ENCODE measurements at regions not wholly inside any gene's neighbourhood (a gene's known extent, or its start where the extent isn't known, plus 50 kb on each side); places are given as distances from the start of the nearest gene placed in this dataset.

DNA sequence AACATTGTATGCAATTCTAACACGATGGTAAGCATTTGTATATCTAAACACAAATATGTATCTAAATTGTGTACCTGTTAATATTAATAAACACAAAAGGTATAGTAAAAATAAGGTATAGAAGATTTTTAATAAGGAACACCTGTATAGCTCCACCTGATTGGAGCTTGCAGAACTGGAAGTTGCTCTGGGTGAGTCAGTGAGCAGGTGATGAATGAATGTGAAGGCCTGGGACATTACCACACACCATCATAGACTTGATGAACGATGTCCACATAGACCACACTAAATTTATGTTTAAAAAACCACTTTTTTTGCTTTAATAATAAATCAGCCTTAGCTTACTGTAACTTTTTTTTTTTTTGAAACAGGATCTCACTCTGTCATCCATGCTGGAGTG is 97.6 kb upstream of the CLMP start:
- Histone ChIP-seq H3K27ac (ENCODE audit: extremely low read length, insufficient read depth, low read length) (no peak overlapping the region), H3K9me3 (ENCODE audit: low read length) (no peaks in the 10 kb centered on the region), H3K27me3 (ENCODE audit: control insufficient read depth in 1 of 2, insufficient read depth in 2 of 2, low read length in 2 of 2) (peaks cover 2 to 12% of the 10 kb centered on the region in 2 experiments; a peak in 2 of 5 replicates), H3K9ac (ENCODE audit: insufficient read depth, low read depth, low read length) (no peak overlapping the region), H3K4me3 (replicated peaks in 1 of 3; ENCODE audit: insufficient read depth in 1 of 3, low read depth in 2 of 3, low read length in 3 of 3) (no peak overlapping the region), H3K36me3 (replicated peaks in 1 of 2; ENCODE audit: control insufficient read depth in 1 of 2, insufficient read depth in 2 of 2, low read length in 2 of 2) (no peaks in the 10 kb centered on the region), H3K79me2 (ENCODE audit: insufficient read depth, low read length) (no peaks in the 10 kb centered on the region), H3K4me2 (ENCODE audit: low read depth, low read length) (no peak overlapping the region), H3K4me1 (ENCODE audit: insufficient read depth, low read length) (no peaks in the 10 kb centered on the region), H4K20me1 (ENCODE audit: insufficient read depth, low read length) (no peaks in the 10 kb centered on the region), H2AFZ (ENCODE audit: low read length) (no peak overlapping the region)
- no peak for DNase-seq (ENCODE audit: low spot score)
- POLR2A ChIA-PET = no interaction called here
- CTCF ChIA-PET (ENCODE audit: low intra/inter-chr PET ratio, low total read pairs) = no interaction called here
- intact Hi-C loops (cut with micrococcal nuclease; ENCODE audit: unreplicated experiment) = no loop called here
- no peak for TF ChIP-seq KLF11 (CRISPR knock-in tag; IDR thresholded peaks at IDR 0.05)
- BruUV-seq (replicated peaks) = no TSS peak
- FAIRE-seq = no peak
- ATAC-seq = no peak
- in situ Hi-C loops (cut with HindIII; ENCODE audit: extremely low pct_ligation_motif_present, low pct_unique_long_range_greater_than_20kb) = no loop called here
- WGBS (ENCODE audit: low lambda C conversion rate) = 18% methylated on average over 2 of the region's 2 CpGs

DNA sequence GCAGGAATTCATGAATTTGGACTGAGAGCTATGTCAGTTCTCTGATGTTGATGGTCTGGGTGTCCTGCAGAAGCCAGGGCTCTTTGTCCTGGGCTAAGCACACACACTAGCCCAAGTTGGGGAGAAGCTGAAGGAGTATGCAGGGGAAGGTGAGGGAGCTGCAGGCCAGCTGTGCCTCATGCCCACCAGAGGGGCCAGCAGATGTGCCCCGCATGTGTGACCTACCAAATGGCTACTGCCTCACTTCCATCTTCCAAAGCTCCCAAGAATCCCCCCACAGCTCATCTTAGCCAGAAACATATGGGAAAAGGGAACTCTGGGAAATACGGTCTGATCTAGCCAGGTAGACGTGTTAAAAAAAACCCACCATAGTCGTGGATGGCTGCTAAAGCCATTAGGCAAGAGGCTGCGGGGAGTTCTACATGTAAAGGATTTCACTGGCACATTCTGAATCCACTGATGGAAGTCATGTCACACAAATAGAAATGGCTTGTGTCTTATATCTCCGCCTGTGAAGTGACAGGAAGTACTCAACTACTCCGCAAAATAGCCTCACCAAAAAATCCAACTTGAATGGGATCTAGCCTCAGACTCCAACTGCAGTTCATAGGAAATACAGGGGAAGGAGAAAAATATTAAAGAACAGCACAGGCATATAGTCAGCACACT is 96.3 kb upstream of the CLMP start:
- BruUV-seq (replicated peaks) = no TSS peak
- POLR2A ChIA-PET = no interaction called here
- Histone ChIP-seq H3K4me3 (replicated peaks in 1 of 3; ENCODE audit: insufficient read depth in 1 of 3, low read depth in 2 of 3, low read length in 3 of 3) (no peak overlapping the region), H4K20me1 (ENCODE audit: insufficient read depth, low read length) (no peaks in the 10 kb centered on the region), H3K36me3 (replicated peaks in 1 of 2; ENCODE audit: control insufficient read depth in 1 of 2, insufficient read depth in 2 of 2, low read length in 2 of 2) (no peaks in the 10 kb centered on the region), H3K4me1 (ENCODE audit: insufficient read depth, low read length) (no peaks in the 10 kb centered on the region), H3K9ac (ENCODE audit: insufficient read depth, low read depth, low read length) (no peak overlapping the region), H3K79me2 (ENCODE audit: insufficient read depth, low read length) (no peaks in the 10 kb centered on the region), H2AFZ (ENCODE audit: low read length) (no peak overlapping the region), H3K27me3 (ENCODE audit: control insufficient read depth in 1 of 2, insufficient read depth in 2 of 2, low read length in 2 of 2) (peaks cover 0 to 10% of the 10 kb centered on the region in 2 experiments; a peak in 1 of 5 replicates), H3K9me3 (ENCODE audit: low read length) (no peaks in the 10 kb centered on the region), H3K27ac (ENCODE audit: extremely low read length, insufficient read depth, low read length) (no peak overlapping the region), H3K4me2 (ENCODE audit: low read depth, low read length) (no peak overlapping the region)
- WGBS (ENCODE audit: low lambda C conversion rate) = 33% methylated on average over 7 of the region's 7 CpGs
- CTCF ChIA-PET (ENCODE audit: low intra/inter-chr PET ratio, low total read pairs) = interaction anchor here (0.6 kb wide), 1 partner anchor 10 kb away, joined by 4 read pairs; no protein-coding TSS in a partner anchor
- intact Hi-C loops (cut with micrococcal nuclease; ENCODE audit: unreplicated experiment) = no loop called here
- DNase-seq (ENCODE audit: low spot score) = no peak
- FAIRE-seq = no peak
- no peak for ATAC-seq
- TF ChIP-seq, protein P1, sequence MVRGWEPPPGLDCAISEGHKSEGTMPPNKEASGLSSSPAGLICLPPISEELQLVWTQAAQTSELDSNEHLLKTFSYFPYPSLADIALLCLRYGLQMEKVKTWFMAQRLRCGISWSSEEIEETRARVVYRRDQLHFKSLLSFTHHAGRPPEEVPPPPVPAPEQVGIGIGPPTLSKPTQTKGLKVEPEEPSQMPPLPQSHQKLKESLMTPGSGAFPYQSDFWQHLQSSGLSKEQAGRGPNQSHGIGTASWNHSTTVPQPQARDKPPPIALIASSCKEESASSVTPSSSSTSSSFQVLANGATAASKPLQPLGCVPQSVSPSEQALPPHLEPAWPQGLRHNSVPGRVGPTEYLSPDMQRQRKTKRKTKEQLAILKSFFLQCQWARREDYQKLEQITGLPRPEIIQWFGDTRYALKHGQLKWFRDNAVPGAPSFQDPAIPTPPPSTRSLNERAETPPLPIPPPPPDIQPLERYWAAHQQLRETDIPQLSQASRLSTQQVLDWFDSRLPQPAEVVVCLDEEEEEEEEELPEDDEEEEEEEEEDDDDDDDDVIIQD (CRISPR knock-in tag; IDR thresholded peaks at IDR 0.05; ENCODE audit: low read depth) = no peak
- in situ Hi-C loops (cut with HindIII; ENCODE audit: extremely low pct_ligation_motif_present, low pct_unique_long_range_greater_than_20kb) = no loop called here

All from HepG2 (cell line).